ENCODE measurements at regions not wholly inside any gene's neighbourhood (a gene's known extent, or its start where the extent isn't known, plus 50 kb on each side); places are given as distances from the start of the nearest gene placed in this dataset.

DNA sequence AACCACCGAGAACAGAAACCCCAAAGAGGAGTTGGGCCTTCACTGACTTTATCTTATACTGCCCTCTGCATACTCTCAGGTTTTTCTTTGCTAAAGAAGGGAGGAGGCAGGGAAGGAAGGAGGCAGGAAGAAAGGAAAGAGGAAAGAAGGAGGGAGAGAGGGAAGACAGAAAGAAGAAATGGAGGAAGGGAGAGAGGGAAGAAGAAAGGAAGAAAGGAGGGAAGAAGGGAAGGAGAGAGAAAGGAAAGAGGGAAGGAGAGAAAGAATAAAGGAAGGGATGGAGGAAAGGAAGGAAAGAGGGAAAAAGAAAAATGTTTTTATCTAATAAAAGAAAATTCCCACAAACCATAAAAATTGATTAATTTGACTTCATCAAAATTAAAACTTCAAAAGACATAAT lies 294.6 kb downstream of the PTTG2 start:
- Histone ChIP-seq H3K79me2 (ENCODE audit: insufficient read depth, low read length) (no peaks in the 10 kb centered on the region), H3K27ac (ENCODE audit: low read depth, low read length) (no peak overlapping the region), H2AFZ (ENCODE audit: low read depth, low read length, poor library complexity, severe bottlenecking) (no peak overlapping the region), H3K4me2 (ENCODE audit: low read length) (no peak overlapping the region), H3K9me2 (ENCODE audit: insufficient read depth) (no peaks in the 10 kb centered on the region), H3K9ac (ENCODE audit: low read length) (no peak overlapping the region), H3K9me3 (ENCODE audit: control insufficient read depth in 1 of 2, insufficient read depth in 1 of 2, low read depth in 1 of 2, low read length in 2 of 2) (peaks cover 10 to 12% of the 10 kb centered on the region in 2 experiments; a peak in 2 of 4 replicates), H4K20me1 (ENCODE audit: insufficient read depth) (no peaks in the 10 kb centered on the region), H3K27me3 (ENCODE audit: insufficient read depth, low read length) (no peaks in the 10 kb centered on the region), H3K36me3 (ENCODE audit: control insufficient read depth in 1 of 2, insufficient read depth in 2 of 2, low read length in 2 of 2) (no peaks in the 10 kb centered on the region), H3K4me1 (ENCODE audit: control insufficient read depth in 1 of 2, insufficient read depth in 2 of 2, low read length in 2 of 2) (no peaks in the 10 kb centered on the region), H3K4me3 (replicated peaks in 1 of 2; ENCODE audit: low read depth in 1 of 2, low read length in 2 of 2) (no peak overlapping the region)
- DNase-seq (ENCODE audit: low read depth, low spot score) (no peak), ATAC-seq (no peak)
- POLR2A ChIA-PET: no interaction called here
- TF ChIP-seq REST (IDR thresholded peaks at IDR 0.05; ENCODE audit: low read depth): no peak
- TF ChIP-seq POLR2AphosphoS5 (IDR thresholded peaks at IDR 0.05; ENCODE audit: low read depth, low read length): no peak
- TF ChIP-seq, protein P1, sequence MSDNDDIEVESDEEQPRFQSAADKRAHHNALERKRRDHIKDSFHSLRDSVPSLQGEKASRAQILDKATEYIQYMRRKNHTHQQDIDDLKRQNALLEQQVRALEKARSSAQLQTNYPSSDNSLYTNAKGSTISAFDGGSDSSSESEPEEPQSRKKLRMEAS (IDR thresholded peaks at IDR 0.05): no peak
- TF ChIP-seq SP1 (IDR thresholded peaks at IDR 0.05; ENCODE audit: low read depth): no peak
- TF ChIP-seq ZFX (IDR thresholded peaks at IDR 0.05): no peak
- TF ChIP-seq SRF (IDR thresholded peaks at IDR 0.05; ENCODE audit: low read depth): no peak
- TF ChIP-seq RAD21 (IDR thresholded peaks at IDR 0.05; ENCODE audit: low read depth): no peak
- TF ChIP-seq, protein P2, sequence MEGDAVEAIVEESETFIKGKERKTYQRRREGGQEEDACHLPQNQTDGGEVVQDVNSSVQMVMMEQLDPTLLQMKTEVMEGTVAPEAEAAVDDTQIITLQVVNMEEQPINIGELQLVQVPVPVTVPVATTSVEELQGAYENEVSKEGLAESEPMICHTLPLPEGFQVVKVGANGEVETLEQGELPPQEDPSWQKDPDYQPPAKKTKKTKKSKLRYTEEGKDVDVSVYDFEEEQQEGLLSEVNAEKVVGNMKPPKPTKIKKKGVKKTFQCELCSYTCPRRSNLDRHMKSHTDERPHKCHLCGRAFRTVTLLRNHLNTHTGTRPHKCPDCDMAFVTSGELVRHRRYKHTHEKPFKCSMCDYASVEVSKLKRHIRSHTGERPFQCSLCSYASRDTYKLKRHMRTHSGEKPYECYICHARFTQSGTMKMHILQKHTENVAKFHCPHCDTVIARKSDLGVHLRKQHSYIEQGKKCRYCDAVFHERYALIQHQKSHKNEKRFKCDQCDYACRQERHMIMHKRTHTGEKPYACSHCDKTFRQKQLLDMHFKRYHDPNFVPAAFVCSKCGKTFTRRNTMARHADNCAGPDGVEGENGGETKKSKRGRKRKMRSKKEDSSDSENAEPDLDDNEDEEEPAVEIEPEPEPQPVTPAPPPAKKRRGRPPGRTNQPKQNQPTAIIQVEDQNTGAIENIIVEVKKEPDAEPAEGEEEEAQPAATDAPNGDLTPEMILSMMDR (IDR thresholded peaks at IDR 0.05 in 2 of 3, conservative IDR thresholded peaks at IDR 0.05 in 1 of 3; ENCODE audit: borderline replicate concordance in 1 of 3, insufficient read depth in 1 of 3, low read depth in 2 of 3, low read length in 2 of 3): no peak
- no peak for TF ChIP-seq EGR1 (IDR thresholded peaks at IDR 0.05; ENCODE audit: low read depth)
- no peak for TF ChIP-seq CEBPB (IDR thresholded peaks at IDR 0.05; ENCODE audit: low read depth)
- TF ChIP-seq ZBTB33 (IDR thresholded peaks at IDR 0.05; ENCODE audit: extremely low read depth, insufficient replicate concordance, low read length): no peak
- no peak for TF ChIP-seq CBX3 (IDR thresholded peaks at IDR 0.05; ENCODE audit: low read depth)
- TF ChIP-seq TCF7L2 (IDR thresholded peaks at IDR 0.05; ENCODE audit: borderline replicate concordance, extremely low read depth, insufficient read depth, insufficient read length): no peak
- no peak for TF ChIP-seq YY1 (IDR thresholded peaks at IDR 0.05; ENCODE audit: extremely low read depth, insufficient replicate concordance, low read depth, low read length)
- TF ChIP-seq FOSL1 (IDR thresholded peaks at IDR 0.05; ENCODE audit: low read depth): no peak
- no peak for TF ChIP-seq POLR2A (IDR thresholded peaks at IDR 0.05; ENCODE audit: borderline replicate concordance, extremely low read depth, insufficient read depth, insufficient read length)
- TF ChIP-seq EZH2phosphoT487 (IDR thresholded peaks at IDR 0.05; ENCODE audit: borderline replicate concordance): no peak
- BruUV-seq (replicated peaks): no TSS peak
- CTCF ChIA-PET: no interaction called here
- RAD21 ChIA-PET (ENCODE audit: low non-redundant PET in 1 of 2, low total read pairs in 2 of 2, uncharacterized antibody in 2 of 2, unreplicated experiment in 2 of 2): interaction anchor here in 1 of 2 experiments (0.6 kb wide), 1 partner anchor 465 kb away, joined by 6 read pairs; no protein-coding TSS in a partner anchor
- intact Hi-C loops (cut with micrococcal nuclease): no loop called here
